Mesenteric fat pad (tissue), 1 donor: ENCODE measurements at regions not wholly inside any gene's neighbourhood (a gene's known extent, or its start where the extent isn't known, plus 50 kb on each side); places are given as distances from the start of the nearest gene placed in this dataset.

ENCODE experiments used
- DNase-seq: peaks from one replicate; pipeline ENCODE4 v3.0.0-alpha.2; 2020; ENCODE audit warnings: low spot score
- donor health status: DM: yes; HTN: yes; CAD: no.

- no peak for DNase-seq
Measured at GRCh38 chr5:24854850-24855249, 210.1 kb upstream of the CDH10 start.

GRCh38 chr5:24854350-24854749, 209.6 kb upstream of the CDH10 start:
- DNase-seq: no peak

- DNase-seq: no peak
Measured at GRCh38 chr5:24850926-24851486, 206.2 kb upstream of the CDH10 start.

GRCh38 chr5:24849210-24849609, 204.4 kb upstream of the CDH10 start:
- no peak for DNase-seq

- no peak for DNase-seq
Measured at GRCh38 chr5:24831989-24832388, 187.2 kb upstream of the CDH10 start.

- DNase-seq: no peak
Measured at GRCh38 chr5:24823625-24824024, 178.8 kb upstream of the CDH10 start.

GRCh38 chr5:24819841-24820240, 175.1 kb upstream of the CDH10 start:
- DNase-seq: no peak

GRCh38 chr5:24817966-24818365, 173.2 kb upstream of the CDH10 start:
- no peak for DNase-seq

- DNase-seq: no peak
Measured at GRCh38 chr5:24816206-24816605, 171.4 kb upstream of the CDH10 start.

- no peak for DNase-seq
Measured at GRCh38 chr5:24805230-24805629, 160.5 kb upstream of the CDH10 start.

- DNase-seq: no peak
Measured at GRCh38 chr5:24804221-24804681, 159.5 kb upstream of the CDH10 start.

- no peak for DNase-seq
Measured at GRCh38 chr5:24791326-24791725, 146.5 kb upstream of the CDH10 start.

- no peak for DNase-seq
Measured at GRCh38 chr5:24789611-24790351, 145.0 kb upstream of the CDH10 start.

- no peak for DNase-seq
Measured at GRCh38 chr5:24788829-24789514, 144.2 kb upstream of the CDH10 start.

GRCh38 chr5:24786108-24786507, 141.3 kb upstream of the CDH10 start:
- DNase-seq: no peak

GRCh38 chr5:24783596-24783995, 138.8 kb upstream of the CDH10 start:
- DNase-seq: no peak

GRCh38 chr5:24777392-24777791, 132.6 kb upstream of the CDH10 start:
- no peak for DNase-seq

GRCh38 chr5:24773261-24773660, 128.5 kb upstream of the CDH10 start:
- DNase-seq: no peak

- no peak for DNase-seq
Measured at GRCh38 chr5:24767086-24767485, 122.3 kb upstream of the CDH10 start.

- DNase-seq: no peak
Measured at GRCh38 chr5:24765219-24765618, 120.4 kb upstream of the CDH10 start.

- no peak for DNase-seq
Measured at GRCh38 chr5:24750355-24750754, 105.6 kb upstream of the CDH10 start.

GRCh38 chr5:24749701-24750100, 104.9 kb upstream of the CDH10 start:
- no peak for DNase-seq

GRCh38 chr5:24747327-24747726, 102.5 kb upstream of the CDH10 start:
- DNase-seq: no peak
